Activated T-cell treated with anti-CD3 and anti-CD28 coated beads, Interleukin-2, amount 50 U/mL, for 72 hours (primary cell): ENCODE measurements at regions not wholly inside any gene's neighbourhood (a gene's known extent, or its start where the extent isn't known, plus 50 kb on each side); places are given as distances from the start of the nearest gene placed in this dataset.

Experiments used
- ATAC-seq, 2 donors: fragments of 150-1000 bp; cut with Tn5 transposase; replicated peaks in 1 of 2; 2 replicates each; pipeline ENCODE4 v1.10.0; 2021; ENCODE audit warnings: moderate library complexity in 2 of 2, mild to moderate bottlenecking in 1 of 2
- DNase-seq, 2 donors: peaks; one replicate each; pipeline ENCODE4 v3.0.0; 2021 to 2022; ENCODE audit warnings: mixed read lengths in 1 of 2
- H3K27ac Mint-ChIP-seq: one replicate; pipeline ENCODE4 v1.8.0; 2022; ENCODE audit warnings: mild to moderate bottlenecking, moderate library complexity, mixed read lengths
- H3K27me3 Mint-ChIP-seq: one replicate; pipeline ENCODE4 v1.8.0; 2022; ENCODE audit warnings: low read depth, mixed read lengths
- H3K36me3 Mint-ChIP-seq, 2 donors: one replicate each; pipeline ENCODE4 v1.8.0; 2022; ENCODE audit warnings: mixed read lengths in 2 of 2, mild to moderate bottlenecking in 1 of 2; ENCODE audit not compliant: insufficient read depth in 2 of 2
- H3K4me1 Mint-ChIP-seq: one replicate; pipeline ENCODE4 v1.8.0; 2022; ENCODE audit warnings: low read depth, mixed read lengths
- H3K4me3 Mint-ChIP-seq, 2 donors: one replicate each; pipeline ENCODE4 v1.8.0; 2022; ENCODE audit warnings: mild to moderate bottlenecking in 2 of 2, mixed read lengths in 2 of 2, moderate library complexity in 2 of 2
- H3K9me3 Mint-ChIP-seq, 2 donors: one replicate each; pipeline ENCODE4 v1.8.0; 2022; ENCODE audit warnings: mixed read lengths in 2 of 2

GRCh38 chr4:41384992-41385391, 128.3 kb downstream of the UCHL1 start:
- H3K4me1 Mint-ChIP-seq: no peaks in the 10 kb centered on the region
- H3K9me3 Mint-ChIP-seq: peaks cover 2% of the 10 kb centered on the region in 2 donors
- H3K27ac Mint-ChIP-seq: no peak overlapping the region
- no peaks in the 10 kb centered on the region for H3K36me3 Mint-ChIP-seq
- no peak for DNase-seq
- H3K27me3 Mint-ChIP-seq: no peaks in the 10 kb centered on the region
- no peak for ATAC-seq
- no peak overlapping the region for H3K4me3 Mint-ChIP-seq

DNA sequence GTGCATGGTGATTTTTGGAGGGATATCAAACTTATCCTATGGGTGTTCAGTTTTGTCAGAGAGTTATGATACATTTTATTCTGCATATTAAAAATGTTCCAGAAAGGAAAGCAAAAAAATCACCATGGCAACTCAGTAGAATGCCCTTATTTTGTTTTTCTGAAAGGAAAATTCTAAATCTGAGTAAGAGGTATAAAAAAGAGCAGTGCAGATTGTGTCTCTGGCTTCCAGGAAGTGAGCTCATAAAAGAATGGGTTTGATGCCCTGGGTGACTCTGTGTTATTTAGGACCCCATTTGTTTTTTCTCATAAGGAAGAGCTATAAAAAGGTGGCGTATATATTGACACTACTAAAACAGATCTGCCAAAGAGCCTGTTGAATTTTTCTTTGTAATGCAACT, 128.8 kb downstream of the UCHL1 start:
- H3K36me3 Mint-ChIP-seq: no peaks in the 10 kb centered on the region
- H3K4me1 Mint-ChIP-seq: no peaks in the 10 kb centered on the region
- peaks cover 2% of the 10 kb centered on the region in 2 donors for H3K9me3 Mint-ChIP-seq
- DNase-seq: no peak
- ATAC-seq: no peak
- H3K27ac Mint-ChIP-seq: no peak overlapping the region
- H3K27me3 Mint-ChIP-seq: no peaks in the 10 kb centered on the region
- no peak overlapping the region for H3K4me3 Mint-ChIP-seq

- DNase-seq (no peak), ATAC-seq (no peak)
- Mint-ChIP-seq H3K9me3 (peaks cover 1 to 2% of the 10 kb centered on the region in 2 donors), H3K36me3 (no peaks in the 10 kb centered on the region), H3K27me3 (no peaks in the 10 kb centered on the region), H3K4me1 (no peaks in the 10 kb centered on the region), H3K27ac (no peak overlapping the region), H3K4me3 (no peak overlapping the region)
Measured at GRCh38 chr4:41388080-41388479, 131.4 kb downstream of the UCHL1 start.

- DNase-seq (no peak), ATAC-seq (no peak)
- Mint-ChIP-seq H3K4me3 (no peak overlapping the region), H3K27ac (no peak overlapping the region), H3K9me3 (peaks cover 0 to 3% of the 10 kb centered on the region in 2 donors), H3K36me3 (no peaks in the 10 kb centered on the region), H3K27me3 (no peaks in the 10 kb centered on the region), H3K4me1 (no peaks in the 10 kb centered on the region)
Measured at GRCh38 chr4:41389356-41389755, 132.6 kb downstream of the UCHL1 start.

- Mint-ChIP-seq H3K27ac (no peak overlapping the region), H3K4me1 (no peaks in the 10 kb centered on the region), H3K27me3 (no peaks in the 10 kb centered on the region), H3K36me3 (no peaks in the 10 kb centered on the region), H3K9me3 (peaks cover 0 to 3% of the 10 kb centered on the region in 2 donors), H3K4me3 (no peak overlapping the region)
- ATAC-seq (no peak), DNase-seq (no peak)
Measured at GRCh38 chr4:41390661-41391060, 133.9 kb downstream of the UCHL1 start.

DNA sequence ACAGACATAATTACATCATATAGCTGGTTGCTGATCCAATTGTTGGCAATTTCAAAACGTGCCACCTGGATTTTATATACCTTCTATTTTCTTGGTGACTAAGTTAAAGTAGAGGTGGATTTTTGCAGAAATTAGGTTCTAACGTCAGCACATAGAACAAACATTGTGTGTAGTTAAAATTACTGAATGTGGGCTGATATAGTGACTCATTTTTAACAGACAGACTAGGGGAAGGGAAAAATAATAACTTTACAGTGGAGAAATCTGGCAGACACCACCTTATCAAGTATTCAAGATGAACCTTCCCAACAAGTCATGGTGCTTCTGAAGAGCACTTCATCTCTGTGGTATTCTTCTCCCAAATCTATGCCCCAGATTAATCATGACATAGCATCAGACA, 134.5 kb downstream of the UCHL1 start:
- H3K4me3 Mint-ChIP-seq: no peak overlapping the region

GRCh38 chr4:41394481-41394894, 137.8 kb downstream of the UCHL1 start:
- Mint-ChIP-seq H3K4me3 (no peak overlapping the region), H3K4me1 (no peaks in the 10 kb centered on the region), H3K27me3 (no peaks in the 10 kb centered on the region), H3K9me3 (peaks cover 0 to 3% of the 10 kb centered on the region in 2 donors), H3K27ac (no peak overlapping the region), H3K36me3 (no peaks in the 10 kb centered on the region)
- DNase-seq (no peak), ATAC-seq (no peak)

More for the DNA sequence above, 134.5 kb downstream of the UCHL1 start:
- H3K27me3 Mint-ChIP-seq: no peaks in the 10 kb centered on the region
- peaks cover 0 to 3% of the 10 kb centered on the region in 2 donors for H3K9me3 Mint-ChIP-seq
- no peaks in the 10 kb centered on the region for H3K36me3 Mint-ChIP-seq
- DNase-seq (no peak), ATAC-seq (no peak)
- H3K27ac Mint-ChIP-seq: no peak overlapping the region
- no peaks in the 10 kb centered on the region for H3K4me1 Mint-ChIP-seq

DNA sequence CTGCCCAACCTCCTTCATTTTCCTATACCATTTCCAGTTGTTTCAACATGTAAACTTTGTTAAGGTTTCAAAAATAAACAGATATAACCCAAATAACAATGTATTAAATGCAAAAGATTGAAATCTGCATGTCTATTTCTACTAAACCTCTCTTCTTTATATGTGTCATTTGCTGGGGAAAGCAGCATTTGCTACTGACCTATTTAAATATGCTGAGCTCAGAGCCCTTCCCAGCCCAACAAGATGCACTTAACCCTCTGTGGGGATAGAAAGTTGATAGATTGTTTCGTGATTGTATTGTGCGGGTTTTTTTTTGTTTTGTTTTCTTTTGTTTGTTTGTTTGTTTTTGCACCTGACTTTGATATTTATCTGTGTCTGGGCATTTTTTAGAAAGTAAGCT, 139.5 kb downstream of the UCHL1 start:
- Mint-ChIP-seq H3K4me1 (no peaks in the 10 kb centered on the region), H3K9me3 (peaks cover 0 to 3% of the 10 kb centered on the region in 2 donors), H3K27ac (no peak overlapping the region), H3K4me3 (no peak overlapping the region), H3K27me3 (no peaks in the 10 kb centered on the region), H3K36me3 (no peaks in the 10 kb centered on the region)
- no peak for DNase-seq
- no peak for ATAC-seq

- Mint-ChIP-seq H3K9me3 (peaks cover 0 to 3% of the 10 kb centered on the region in 2 donors), H3K36me3 (no peaks in the 10 kb centered on the region), H3K27ac (no peak overlapping the region), H3K4me1 (no peaks in the 10 kb centered on the region), H3K27me3 (no peaks in the 10 kb centered on the region), H3K4me3 (no peak overlapping the region)
- no peak for ATAC-seq
- DNase-seq: no peak
Measured at GRCh38 chr4:41396869-41397268, 140.1 kb downstream of the UCHL1 start.

- Mint-ChIP-seq H3K36me3 (no peaks in the 10 kb centered on the region), H3K9me3 (peaks cover 0 to 2% of the 10 kb centered on the region in 2 donors)
- DNase-seq: no peak
Measured at GRCh38 chr4:41399231-41399630, 138.7 kb upstream of the LIMCH1 start.

DNA sequence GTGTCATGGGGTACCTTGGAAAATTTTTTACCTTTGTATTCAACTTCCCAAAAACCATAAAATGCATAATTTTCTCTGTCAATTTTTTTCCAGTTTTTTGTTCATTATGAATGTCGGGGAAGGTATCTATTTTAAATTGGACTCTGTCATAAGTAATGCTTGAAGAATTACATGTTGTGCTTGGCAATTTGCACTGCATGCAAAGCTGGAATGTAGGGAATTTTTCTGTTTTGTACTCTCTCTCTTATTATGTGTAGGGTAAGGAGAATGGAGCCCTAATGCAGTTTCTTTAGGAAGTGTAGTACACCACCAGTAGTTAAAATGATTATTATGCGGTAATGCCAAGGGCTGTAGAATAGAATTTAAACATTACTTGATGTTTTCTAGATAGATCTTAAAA, 137.7 kb upstream of the LIMCH1 start:
- H3K4me1 Mint-ChIP-seq: no peaks in the 10 kb centered on the region
- H3K27ac Mint-ChIP-seq: no peak overlapping the region
- H3K4me3 Mint-ChIP-seq: no peak overlapping the region
- H3K9me3 Mint-ChIP-seq: peaks cover 0 to 2% of the 10 kb centered on the region in 2 donors
- DNase-seq: no peak
- no peaks in the 10 kb centered on the region for H3K36me3 Mint-ChIP-seq
- H3K27me3 Mint-ChIP-seq: no peaks in the 10 kb centered on the region
- no peak for ATAC-seq

More at GRCh38 chr4:41399231-41399630, 138.7 kb upstream of the LIMCH1 start:
- Mint-ChIP-seq H3K27me3 (no peaks in the 10 kb centered on the region), H3K27ac (no peak overlapping the region), H3K4me3 (no peak overlapping the region), H3K4me1 (no peaks in the 10 kb centered on the region)
- no peak for ATAC-seq

DNA sequence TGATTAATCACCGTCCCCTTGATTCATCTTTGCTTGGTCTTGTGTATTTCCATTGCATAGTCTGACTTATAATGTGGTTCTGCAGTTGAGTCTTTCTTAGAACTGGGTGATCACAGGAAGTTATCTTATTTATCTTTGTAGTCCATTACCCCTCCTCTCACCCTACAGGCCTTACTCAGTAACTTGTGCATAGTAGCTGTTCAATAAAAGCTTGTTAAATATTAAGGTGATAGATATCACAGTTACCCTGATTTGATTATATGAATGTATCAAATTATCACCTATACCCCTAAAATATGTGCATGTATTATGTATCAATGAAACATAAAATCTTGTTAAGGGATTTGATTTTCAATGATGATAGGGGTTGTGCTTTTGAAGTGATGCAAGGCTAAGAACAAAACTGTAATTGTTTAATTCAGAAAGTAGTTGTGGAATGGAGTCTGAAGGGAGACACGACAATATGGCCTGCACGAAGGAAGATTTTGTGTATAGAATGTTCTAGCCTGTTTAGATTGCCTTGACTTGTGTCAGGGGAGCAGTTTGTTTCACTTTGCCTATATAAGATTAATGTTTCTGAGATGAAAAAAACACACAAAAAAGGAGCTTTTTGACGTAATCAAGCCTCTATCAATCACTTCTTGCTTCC, 132.4 kb upstream of the LIMCH1 start:
- H3K27ac Mint-ChIP-seq: no peak overlapping the region
- ATAC-seq: no peak
- H3K4me3 Mint-ChIP-seq: no peak overlapping the region
- H3K9me3 Mint-ChIP-seq: peaks cover 0 to 2% of the 10 kb centered on the region in 2 donors
- no peak for DNase-seq
- H3K27me3 Mint-ChIP-seq: no peaks in the 10 kb centered on the region
- H3K4me1 Mint-ChIP-seq: no peaks in the 10 kb centered on the region
- H3K36me3 Mint-ChIP-seq: no peaks in the 10 kb centered on the region

- no peaks in the 10 kb centered on the region for H3K4me1 Mint-ChIP-seq
- no peaks in the 10 kb centered on the region for H3K27me3 Mint-ChIP-seq
- ATAC-seq: no peak
- H3K4me3 Mint-ChIP-seq: no peak overlapping the region
- H3K36me3 Mint-ChIP-seq: no peaks in the 10 kb centered on the region
- peaks cover 1 to 2% of the 10 kb centered on the region in 2 donors for H3K9me3 Mint-ChIP-seq
- H3K27ac Mint-ChIP-seq: no peak overlapping the region
- DNase-seq: no peak
Measured at GRCh38 chr4:41406113-41406516, 131.8 kb upstream of the LIMCH1 start.

DNA sequence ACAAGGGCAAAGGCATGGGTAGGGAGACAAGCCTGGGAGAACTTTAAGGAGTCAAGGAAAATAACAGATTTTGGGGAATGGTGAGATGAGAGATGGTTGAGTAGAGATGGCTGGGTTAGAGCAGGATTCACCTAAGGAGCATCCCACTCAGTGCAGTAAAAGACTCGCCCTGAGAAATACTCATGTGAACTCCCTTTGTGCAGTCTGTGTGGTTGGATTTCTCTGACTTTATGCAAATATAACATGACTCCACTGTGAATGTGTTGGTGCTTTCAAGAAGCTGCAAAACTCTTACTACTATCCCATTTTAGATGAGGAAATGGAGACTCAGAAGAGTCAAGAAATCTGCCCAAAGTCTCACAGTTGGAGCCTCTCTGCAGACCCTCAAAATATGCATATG, 129.8 kb upstream of the LIMCH1 start:
- H3K4me1 Mint-ChIP-seq: no peaks in the 10 kb centered on the region
- H3K36me3 Mint-ChIP-seq: no peaks in the 10 kb centered on the region

More for the DNA sequence above, 129.8 kb upstream of the LIMCH1 start:
- DNase-seq (no peak), ATAC-seq (no peak)
- H3K27ac Mint-ChIP-seq: no peak overlapping the region
- no peaks in the 10 kb centered on the region for H3K27me3 Mint-ChIP-seq
- H3K9me3 Mint-ChIP-seq: peaks cover 1 to 2% of the 10 kb centered on the region in 2 donors
- H3K4me3 Mint-ChIP-seq: no peak overlapping the region
